Right ventricle myocardium superior (tissue), 1 donor: ENCODE measurements at regions not wholly inside any gene's neighbourhood (a gene's known extent, or its start where the extent isn't known, plus 50 kb on each side); places are given as distances from the start of the nearest gene placed in this dataset.

Source experiments
- ATAC-seq: fragments of 200-7000 bp; cut with Tn5 transposase; one replicate; pipeline ENCODE4 v1.9.1; 2020; ENCODE audit warnings: mild to moderate bottlenecking; ENCODE audit not compliant: poor library complexity
- DNase-seq: peaks from one replicate; pipeline ENCODE4 v3.0.0-alpha.2; 2020
- intact Hi-C: fragments of 100-400 bp; cut with DNase I; formaldehyde crosslinking; loops from one replicate; pipeline ENCODE4 v1.11.2; 2022
- donor health status: DM: no; HTN: yes; CAD: no; lungs with severe emphysema.

DNA sequence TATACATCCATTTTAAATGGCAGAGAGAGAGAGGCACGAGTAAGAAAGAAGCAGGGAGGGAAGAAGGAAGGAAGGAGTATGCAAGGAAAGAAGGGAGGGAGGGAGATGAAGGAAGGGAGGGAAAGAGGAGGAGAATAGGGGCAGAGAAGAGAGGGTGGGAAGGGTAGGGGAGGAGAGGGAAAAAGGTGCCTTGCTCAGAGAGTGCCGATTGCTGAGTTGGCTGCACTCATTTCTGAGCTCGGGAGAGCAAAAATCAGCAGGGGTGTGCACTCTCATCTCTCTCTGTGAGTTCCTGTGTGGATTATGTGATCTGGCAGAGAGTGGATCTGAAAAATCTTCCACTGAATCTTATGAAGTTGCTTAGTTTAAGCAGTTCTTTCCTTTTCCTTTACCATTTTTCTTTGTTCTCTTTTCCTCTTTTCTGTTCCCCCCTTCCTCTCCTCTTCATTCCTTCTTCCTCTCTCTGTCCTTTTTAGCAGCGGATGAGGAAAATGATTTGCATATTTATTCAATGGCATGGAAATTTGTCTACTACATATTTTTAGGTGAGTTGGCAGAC is 108.7 kb downstream of the PERP start:
- no peak for ATAC-seq
- DNase-seq: no peak
- intact Hi-C loops: no loop called here

DNA sequence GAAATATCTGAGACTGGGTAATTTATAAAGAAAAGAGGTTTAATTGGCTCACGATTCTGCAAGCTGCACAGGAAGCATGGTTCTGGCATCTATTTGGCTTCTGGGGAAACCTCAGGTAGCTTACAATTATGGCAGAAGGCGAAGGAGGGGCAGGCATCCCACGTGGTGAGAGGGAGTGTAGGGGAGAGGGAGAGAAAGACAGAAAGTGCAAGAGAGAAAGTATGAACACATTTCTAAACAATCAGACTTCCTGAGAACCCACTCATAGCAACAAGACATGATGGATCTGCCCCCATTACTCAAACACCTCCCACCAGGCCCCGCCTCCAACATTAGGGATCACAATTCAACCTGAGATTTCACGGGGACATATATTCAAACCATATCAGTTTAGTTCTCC is 107.4 kb downstream of the PERP start:
- intact Hi-C loops: no loop called here
- ATAC-seq (no peak), DNase-seq (no peak)

DNA sequence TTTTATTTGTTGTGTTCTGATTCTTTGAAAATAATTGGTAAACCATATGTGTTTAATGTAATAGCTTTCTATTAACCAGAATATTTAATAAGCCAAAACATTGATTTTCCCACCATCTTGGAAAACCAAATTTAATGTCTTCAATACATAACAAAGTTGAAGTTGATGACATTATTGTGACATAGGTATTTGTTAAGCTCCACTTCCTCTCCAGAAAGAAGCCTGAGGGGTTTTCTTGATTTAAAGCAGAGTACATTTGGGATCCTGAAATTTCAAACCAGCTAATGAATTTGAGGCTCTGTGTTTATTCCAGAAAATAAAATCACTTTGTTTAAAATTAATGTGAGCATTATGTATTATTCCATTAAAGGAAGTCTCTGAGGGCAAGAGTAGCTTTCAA is 106.3 kb downstream of the PERP start:
- no peak for ATAC-seq
- DNase-seq: no peak
- intact Hi-C loops: no loop called here

DNA sequence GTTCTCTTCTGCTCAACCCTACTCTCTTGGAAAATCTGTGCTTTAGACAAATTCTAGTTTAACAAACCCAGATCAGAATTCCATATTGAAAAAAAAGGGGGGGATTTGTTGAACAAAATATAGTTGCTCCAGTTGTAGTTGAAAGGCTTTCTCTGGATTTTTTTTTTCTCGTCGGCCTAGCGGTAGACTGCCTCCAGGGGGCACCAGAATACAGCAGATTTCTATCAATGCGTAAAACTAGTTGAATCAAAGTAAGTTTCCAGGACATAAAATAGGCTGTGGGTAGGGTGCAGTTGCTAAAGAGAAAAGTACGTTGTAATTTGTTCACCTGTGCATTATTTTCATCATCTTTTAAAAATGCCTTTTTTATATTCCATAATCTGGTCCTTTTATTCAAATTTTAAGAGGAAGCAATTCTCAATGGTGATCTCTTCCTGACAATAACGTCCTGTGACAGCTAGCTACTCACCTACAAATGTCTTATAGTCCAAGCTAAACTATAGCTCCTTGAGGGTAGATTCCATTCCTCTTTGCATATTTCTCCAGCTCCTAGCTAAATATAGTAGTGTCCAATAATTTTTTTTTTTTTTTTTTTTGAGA is 105.4 kb downstream of the PERP start:
- peak; percentile 67 for ATAC-seq
- DNase-seq: peak; percentile 57
- intact Hi-C loops: loop anchor here (2.0 kb wide), 1 partner anchor 107 kb away; no protein-coding TSS in a partner anchor

DNA sequence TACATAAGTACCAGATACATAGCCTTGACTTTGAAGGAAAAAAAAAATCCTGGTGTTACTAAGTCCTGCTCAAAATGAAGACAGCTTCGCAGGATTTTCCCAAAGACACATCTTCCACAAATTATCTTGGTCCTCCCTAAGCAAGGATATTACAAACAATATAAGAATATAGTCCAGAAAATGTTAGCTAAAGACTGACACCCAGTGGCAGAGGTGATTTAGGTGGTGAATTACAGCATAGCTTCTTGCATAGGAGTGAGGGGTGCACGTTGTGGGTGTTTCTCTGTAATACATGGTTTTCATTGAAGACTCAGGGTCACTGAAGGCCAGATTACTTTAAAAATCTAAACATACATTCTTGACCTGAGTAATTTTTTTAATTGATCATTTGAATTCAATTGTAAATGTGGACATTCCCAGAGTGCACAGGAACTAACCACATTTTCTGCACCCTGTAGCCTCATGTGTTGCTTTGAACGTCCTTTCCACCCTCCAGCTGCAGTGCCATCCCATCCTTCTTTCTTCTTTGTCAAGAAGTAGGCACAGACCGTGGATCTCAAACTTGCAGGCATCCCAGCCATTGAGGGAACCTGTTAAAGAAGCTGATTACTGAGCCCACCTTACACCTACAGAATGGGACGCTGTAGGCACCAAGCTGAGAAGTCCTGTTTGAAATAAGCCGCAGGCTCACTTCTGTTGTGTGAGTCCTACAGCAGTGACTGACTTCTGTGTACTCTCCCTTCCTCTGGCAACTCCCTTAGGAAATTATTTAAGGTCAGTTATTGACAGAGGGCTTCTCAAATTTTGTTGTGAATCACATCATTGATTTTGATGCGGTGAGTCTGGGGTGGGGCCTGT is 102.6 kb downstream of the PERP start:
- DNase-seq (no peak), ATAC-seq (peak; percentile 65)
- intact Hi-C loops: no loop called here

DNA sequence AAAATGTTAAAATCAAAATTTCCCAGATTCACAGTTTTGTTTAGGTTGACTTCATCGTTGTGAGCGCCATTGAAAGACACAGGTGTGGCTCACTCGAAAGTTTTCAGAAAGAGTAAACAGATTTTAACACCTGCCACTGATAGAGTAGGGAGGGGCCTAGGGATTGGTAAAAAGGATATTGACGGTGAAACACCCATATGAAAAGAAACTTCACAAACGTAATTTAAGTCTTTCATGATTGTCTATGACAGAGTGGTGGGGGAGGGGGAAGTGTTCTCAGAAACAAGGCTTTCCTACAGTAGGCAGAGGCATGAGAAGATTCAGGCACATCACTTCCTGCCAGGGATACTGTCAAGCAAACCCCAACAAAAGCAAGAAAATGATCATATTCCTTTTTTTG is 101.4 kb downstream of the PERP start:
- DNase-seq (no peak), ATAC-seq (no peak)
- intact Hi-C loops: no loop called here

DNA sequence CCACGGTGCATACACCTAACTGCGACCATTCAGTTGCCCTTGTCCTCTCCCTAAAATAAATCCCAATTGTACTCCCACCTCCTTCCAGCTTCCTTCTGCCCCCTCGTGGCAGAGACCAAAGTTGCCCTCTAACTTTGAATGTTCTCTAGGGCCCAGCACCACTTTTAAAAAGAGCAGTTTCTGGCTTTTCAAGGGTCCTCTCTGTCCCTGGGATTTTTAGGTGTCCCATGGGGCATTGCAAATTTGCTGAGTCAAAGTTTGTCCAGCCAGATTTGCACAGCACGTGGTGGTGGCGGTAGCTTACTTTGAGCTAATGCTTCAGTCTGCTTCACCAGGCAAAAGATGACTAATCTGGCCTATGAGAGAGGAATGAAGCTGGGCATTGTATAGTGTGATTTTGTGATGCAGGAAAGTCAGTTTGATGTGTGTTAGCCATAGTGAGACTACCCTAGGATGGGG is 100.2 kb downstream of the PERP start:
- intact Hi-C loops: no loop called here
- DNase-seq (no peak), ATAC-seq (no peak)

DNA sequence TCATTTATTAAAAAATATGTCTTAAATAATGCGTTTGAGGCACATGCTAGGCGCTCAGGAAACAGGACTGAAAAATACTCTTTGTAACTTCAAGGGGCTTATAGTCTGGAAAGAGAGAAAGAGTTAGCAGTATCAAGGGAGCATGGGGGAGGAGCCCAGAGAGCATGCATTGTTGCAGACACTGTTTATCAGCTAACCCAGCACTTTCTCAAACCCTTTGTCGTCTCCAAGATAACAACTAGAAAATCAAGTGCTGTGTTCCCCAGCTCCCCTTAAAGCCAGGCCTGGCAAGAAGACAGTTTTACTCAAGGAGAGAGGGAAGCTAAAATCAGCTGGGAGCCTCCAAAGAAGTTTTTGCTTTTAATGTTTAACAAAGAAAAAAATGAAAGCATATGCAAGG is 98.4 kb downstream of the PERP start:
- no peak for ATAC-seq
- intact Hi-C loops: no loop called here
- DNase-seq: no peak

DNA sequence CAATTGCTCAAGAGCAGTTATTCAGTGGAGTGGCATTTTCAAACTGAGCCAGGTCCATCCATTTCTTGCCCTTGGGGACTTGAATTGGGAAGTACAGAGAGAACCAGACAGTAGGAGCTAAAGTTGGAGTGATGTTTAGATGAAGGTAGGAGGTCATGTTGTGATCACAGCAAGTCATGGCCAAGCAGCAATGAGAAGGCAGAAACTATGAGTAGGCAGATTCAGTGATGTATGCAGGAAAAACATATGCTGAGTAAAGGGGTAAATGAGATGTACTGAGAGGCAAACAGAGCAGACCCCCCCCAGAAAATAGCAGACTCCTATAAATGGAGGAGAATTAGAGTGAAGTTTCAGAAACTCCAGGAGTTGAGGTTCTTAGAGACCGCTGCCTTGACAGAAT is 95.8 kb downstream of the PERP start:
- DNase-seq (no peak), ATAC-seq (no peak)
- intact Hi-C loops: loop anchor here (10.0 kb wide), 1 partner anchor 273 kb away; no protein-coding TSS in a partner anchor

DNA sequence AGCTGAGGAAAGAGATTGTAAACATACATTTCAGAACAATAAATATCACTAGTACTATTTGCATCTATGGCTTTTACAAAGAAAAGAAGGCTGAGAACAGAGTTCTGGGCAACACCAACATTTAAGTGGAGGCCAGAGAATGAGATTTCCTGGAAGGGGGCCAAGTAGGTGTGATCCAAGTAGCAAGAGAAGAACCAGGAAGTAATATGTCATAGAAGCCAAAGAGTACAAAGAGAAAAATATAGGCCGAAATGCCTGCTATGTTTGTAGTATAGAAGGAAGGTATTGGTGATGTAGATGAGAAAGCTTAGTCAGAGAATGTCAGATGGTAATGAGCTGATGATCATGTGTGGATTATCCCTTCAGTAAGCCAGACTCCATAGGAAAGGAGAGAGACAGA is 94.5 kb downstream of the PERP start:
- ATAC-seq: no peak
- intact Hi-C loops: loop anchor here (10.0 kb wide), 1 partner anchor 272 kb away; no protein-coding TSS in a partner anchor
- DNase-seq: no peak

DNA sequence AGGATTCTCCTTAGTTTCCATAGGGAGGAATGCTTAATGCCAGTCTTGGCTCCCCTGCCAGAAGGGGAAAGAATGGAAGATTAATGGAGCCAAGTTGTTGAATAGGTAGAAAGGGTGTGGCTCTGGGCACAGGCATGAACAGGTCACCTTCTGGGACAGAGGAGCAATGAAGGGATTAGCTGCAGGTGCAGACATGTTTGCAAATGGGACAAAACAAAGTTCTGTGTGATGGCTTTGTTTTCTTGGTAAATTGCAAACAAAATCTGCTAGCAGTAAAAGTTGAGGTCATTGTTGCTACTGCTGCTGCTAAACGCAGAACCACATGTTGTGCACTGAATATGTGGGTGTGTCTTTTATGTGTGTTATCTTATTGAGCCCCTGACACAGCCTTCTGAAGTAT is 93.3 kb downstream of the PERP start:
- intact Hi-C loops: loop anchor here (10.0 kb wide), 1 partner anchor 271 kb away; no protein-coding TSS in a partner anchor
- no peak for DNase-seq
- no peak for ATAC-seq

DNA sequence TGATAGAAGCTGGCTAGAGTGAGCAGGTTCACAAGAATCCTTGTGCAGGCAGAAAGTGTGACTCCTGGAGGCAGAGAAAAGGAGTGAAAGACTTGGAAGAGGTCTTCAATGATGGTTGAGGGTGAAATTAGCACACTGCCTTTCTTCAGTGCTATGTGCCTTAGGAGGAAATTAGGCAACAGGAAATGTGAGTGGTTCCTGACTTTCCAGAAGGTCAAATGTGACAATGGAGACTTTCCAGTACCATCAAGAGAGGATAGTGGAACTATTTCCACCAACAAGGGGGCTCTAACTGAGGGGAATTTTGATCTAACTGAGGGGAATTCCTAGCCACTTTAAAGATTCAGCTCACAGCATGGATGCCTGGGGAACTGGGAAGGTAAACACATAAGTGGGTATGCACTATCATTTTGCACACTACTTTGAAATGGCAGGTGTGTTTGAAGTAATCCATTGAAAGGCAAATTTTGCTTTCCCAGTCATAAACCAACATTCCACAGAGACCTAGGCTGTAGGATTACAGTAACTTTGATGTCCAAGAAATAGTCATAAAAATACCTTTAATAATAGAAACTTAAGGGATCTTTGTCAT is 90.0 kb downstream of the PERP start:
- intact Hi-C loops: loop anchor here (10.0 kb wide), 1 partner anchor 268 kb away; no protein-coding TSS in a partner anchor
- DNase-seq (no peak), ATAC-seq (no peak)

DNA sequence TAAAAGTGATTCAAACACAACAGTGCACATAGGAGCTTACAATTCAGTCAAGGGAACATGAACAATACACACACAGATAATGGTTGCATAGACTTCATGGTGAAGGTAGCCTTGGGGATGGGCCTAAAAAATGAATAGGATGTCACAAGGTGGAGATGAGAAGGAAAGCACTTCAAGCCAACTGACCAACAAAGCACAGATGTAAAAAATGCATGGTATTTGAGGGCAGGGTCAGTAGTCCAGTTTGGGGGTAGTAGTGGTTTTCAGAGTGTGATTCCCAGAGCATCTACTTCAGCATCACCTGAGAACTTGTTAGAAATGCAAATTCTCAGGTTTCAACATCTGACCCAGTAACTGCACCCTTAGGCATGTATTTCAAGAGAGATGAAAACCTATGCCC is 88.9 kb downstream of the PERP start:
- no peak for DNase-seq
- no peak for ATAC-seq
- intact Hi-C loops: loop anchor here (10.0 kb wide), 1 partner anchor 267 kb away; no protein-coding TSS in a partner anchor

DNA sequence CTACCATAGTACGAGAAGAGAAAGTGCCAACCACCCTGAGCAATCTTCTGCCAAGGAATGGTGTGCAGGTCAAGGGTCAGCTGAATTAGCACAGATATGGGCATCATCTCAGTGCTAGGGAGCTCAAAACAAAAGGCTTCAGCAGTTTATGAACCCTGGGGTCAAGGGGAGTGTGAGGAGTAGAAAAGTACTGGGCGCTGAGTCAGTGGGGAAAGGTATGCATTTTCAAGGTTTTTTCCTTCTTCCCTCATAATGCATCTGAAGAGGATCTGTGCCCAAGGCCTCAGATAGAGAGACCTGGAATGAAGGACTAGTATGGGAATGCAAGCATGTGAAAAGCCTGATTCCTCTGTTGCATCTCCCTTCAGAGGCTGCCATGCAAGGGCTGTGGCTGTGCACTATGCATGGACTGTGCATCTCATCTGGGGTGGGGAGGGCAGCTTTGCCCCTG is 81.7 kb downstream of the PERP start:
- no peak for DNase-seq
- intact Hi-C loops: no loop called here
- no peak for ATAC-seq

DNA sequence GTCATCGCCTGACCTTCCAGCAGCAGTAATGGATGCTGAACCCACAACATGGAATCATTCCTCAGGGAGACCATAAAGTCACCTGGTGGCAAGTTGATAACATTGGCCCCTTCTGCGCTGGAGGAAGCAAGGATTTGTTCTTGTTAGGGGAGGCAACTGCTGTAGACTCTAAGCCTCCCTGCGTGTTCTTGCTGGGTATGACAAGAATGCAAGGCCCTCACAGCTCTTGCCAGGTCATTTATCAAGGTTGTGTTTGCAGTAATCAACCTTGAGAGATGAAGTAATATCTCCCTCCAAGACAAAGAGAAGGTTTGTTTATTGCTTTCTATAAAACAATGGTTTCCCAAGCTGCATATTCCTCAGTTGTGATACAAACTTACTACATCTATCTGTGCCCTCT is 80.9 kb downstream of the PERP start:
- DNase-seq (no peak), ATAC-seq (no peak)
- intact Hi-C loops: no loop called here

DNA sequence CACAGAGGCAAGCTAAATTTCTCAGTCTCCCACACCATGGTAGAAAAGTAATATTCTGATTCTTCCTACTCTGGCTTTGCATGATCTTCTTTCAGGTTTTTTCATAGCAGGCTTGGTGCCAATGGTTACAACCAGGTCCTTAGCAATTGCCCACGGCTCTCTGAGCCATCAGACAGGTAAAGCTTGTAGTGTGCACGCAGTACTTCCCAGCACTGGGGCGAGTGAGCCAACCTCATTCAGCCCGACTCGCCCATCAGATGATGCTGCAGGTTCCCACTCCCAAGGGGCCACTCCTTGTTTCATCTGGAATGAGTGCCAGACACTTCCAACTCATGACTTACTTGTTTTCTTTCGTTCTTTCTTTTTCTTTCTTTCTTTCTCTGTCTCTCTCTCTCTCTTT is 78.3 kb downstream of the PERP start:
- DNase-seq (no peak), ATAC-seq (no peak)
- intact Hi-C loops: no loop called here

DNA sequence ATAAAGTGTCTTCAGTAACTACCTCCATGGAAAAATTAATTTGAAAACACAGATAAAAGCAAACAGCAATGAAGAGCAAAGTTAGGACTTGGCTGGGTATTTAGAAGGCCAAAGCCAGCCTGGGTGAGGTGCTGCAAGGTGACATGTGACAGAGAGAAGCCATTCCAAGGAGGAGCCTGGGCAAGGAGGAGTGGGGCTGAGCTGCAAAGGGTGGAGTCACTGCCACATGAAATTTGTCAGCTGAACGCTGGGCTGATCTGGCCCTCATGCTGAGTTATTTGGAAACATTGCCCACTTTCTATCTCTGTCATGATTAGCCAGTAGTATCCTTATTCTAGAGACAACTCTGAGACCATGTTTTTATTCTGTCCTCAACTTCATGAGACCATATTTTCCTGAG is 76.3 kb downstream of the PERP start:
- no peak for DNase-seq
- intact Hi-C loops: no loop called here
- peak; percentile 49 for ATAC-seq

DNA sequence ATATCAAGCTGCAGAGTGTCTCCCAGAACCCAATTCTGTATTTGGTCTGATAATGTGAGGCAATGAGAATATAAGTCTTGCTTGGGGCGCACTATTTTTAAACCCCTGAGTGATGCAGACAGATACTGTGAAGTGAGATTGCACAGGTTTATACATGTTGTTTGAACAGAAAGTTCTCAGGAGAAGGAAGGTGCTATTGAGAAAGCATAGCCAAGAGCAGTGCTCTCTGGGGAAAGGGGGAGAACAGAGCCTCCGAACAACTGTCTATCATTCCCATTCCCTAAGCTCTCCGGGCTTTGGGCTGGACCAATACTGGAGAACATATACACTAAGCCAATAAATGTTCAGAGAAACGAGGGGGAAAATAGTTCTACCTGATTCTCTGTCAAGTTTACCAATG is 75.8 kb downstream of the PERP start:
- ATAC-seq: peak; percentile 34
- intact Hi-C loops: no loop called here

DNA sequence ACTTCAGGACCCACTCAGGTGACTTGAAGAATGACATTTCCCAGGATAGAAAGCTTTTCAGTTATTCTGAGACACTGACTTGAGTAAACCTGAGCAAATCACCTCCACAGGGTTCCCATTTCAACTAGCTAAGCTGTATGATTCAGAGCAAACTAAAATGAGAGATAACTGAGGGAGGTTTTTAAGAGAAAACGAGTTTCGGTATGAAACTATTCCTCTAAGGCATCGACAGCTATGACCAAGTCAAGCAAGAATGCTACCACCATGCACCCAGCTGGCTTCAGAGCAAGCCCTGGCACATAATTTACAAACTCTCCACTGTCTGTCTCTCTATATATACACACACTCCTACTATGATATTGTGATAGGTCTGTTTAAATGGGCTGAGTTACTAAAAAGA is 75.4 kb downstream of the PERP start:
- DNase-seq (no peak), ATAC-seq (peak; percentile 69)
- intact Hi-C loops: no loop called here

More for the DNA sequence above, 75.8 kb downstream of the PERP start:
- no peak for DNase-seq
